GM10248 (cell line): ENCODE measurements at regions not wholly inside any gene's neighbourhood (a gene's known extent, or its start where the extent isn't known, plus 50 kb on each side); places are given as distances from the start of the nearest gene placed in this dataset.

Experiments used
- CTCF ChIA-PET: fragments of 300-600 bp; sonication (Branson Sonifier 250); formaldehyde crosslinking; extraction: SDS; loops from one replicate; lab custom pipeline; 2021; ENCODE audit warnings: antibody characterized with exemption; lab: Yijun Ruan, JAX
- POLR2A ChIA-PET: fragments of 350-650 bp; sonication (Branson Sonifier 250); formaldehyde crosslinking; extraction: SDS; loops from one replicate; lab custom pipeline; 2020; ENCODE audit warnings: antibody characterized with exemption; lab: Yijun Ruan, JAX
- DNase-seq: peaks from one replicate; pipeline ENCODE4 v3.0.0; 2012; ENCODE audit errors: extremely low spot score
- CTCF ChIP-seq: IDR thresholded peaks from 2 replicates; pipeline ENCODE4 v1.5.1; 2012; ENCODE audit warnings: mild to moderate bottlenecking, low read depth; ENCODE audit errors: extremely low read depth, missing control alignments, control extremely low read depth

GRCh38 chr21:16777041-16777720 lies 735.7 kb upstream of the CXADR start:
- no peak for TF ChIP-seq CTCF
- POLR2A ChIA-PET, result no interaction called here
- no peak for DNase-seq
- CTCF ChIA-PET, result interaction anchor here (1.9 kb wide), 1 partner anchor 10 kb away, joined by 5 read pairs; no protein-coding TSS in a partner anchor

DNA sequence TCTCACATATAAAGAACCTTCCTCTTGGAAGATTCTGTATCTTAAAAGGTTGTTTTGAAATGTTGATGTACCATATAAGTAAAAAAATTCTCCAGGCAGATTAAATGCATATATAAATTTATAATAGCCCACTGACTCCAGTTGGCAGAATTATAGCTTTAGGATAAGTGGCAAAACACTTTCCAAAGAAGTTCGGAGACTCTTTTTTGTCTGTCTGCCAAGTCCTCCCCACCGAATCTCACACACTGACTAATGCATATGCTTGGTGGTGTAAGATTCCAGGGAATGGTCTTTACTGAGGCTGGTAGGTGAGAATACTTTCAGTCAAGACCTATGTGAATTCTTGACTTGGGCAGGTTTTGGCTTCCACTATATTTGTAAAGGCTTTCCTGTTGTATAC lies 724.3 kb upstream of the CXADR start:
- no peak for TF ChIP-seq CTCF
- no peak for DNase-seq
- POLR2A ChIA-PET, result no interaction called here
- CTCF ChIA-PET, result no interaction called here

DNA sequence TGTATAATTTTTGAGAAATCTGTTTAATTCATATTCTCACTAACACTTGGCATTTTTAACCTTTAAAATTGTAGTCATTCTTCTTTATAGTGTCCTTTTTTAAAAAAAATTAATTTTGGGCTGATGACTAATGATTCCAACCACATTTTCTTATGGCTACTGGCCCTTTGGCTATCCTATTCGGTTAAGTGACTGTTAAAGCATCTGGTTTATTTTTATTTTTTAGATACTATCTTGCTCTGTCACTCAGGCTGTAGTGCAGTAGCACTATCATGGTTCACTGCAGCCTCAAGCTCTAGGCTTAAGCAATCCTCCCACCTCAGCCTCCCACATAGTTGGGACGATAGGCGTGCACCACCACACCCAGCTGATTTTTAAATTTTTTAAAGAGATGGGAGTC lies 723.2 kb upstream of the CXADR start:
- POLR2A ChIA-PET, result no interaction called here
- TF ChIP-seq CTCF, result no peak
- DNase-seq, result no peak
- CTCF ChIA-PET, result no interaction called here

DNA sequence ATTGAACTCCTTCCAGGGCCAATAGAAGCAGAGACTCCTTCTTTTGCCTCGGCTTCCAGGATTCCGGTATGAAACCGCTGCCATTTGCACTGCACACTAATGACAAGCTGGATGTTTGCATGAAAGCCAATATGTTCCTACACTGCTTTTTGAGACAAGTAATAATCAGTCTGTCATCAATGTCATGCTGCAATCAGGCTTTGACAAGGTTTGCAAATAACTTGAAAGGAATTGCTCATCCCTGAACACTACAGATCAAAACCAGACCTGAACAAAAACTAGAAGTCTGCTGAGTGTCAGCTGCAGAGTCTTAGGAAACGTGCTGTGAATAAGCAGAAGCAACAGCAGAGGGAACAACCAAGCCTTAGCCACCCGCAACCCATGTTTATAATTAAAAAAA lies 720.7 kb upstream of the CXADR start:
- DNase-seq, result no peak
- no peak for TF ChIP-seq CTCF
- CTCF ChIA-PET, result interaction anchor here (1.4 to 1.5 kb wide), 2 partner anchors 9 to 10 kb away, joined by 3 to 6 read pairs; no protein-coding TSS in a partner anchor
- POLR2A ChIA-PET, result no interaction called here

DNA sequence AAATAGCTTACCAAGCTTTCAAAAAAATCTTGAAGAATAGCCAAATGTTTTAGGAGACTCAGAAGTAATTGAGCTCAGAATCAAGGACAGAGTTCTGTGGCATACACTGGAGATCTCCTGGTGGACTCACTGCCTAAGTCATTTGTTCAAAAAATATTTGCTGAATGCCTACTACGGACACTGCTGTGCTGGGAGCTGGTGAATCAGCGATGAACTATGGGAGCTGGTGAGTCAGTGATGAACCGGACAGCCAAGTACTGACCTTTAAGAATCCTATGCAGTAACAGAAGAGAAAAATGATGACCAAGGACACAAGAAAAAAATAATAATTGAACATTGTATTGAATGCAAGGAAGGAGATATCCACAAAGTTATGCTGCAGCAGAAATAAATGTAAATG lies 717.9 kb upstream of the CXADR start:
- POLR2A ChIA-PET, result no interaction called here
- no peak for DNase-seq
- CTCF ChIA-PET, result no interaction called here
- no peak for TF ChIP-seq CTCF

GRCh38 chr21:16796776-16797175 lies 716.1 kb upstream of the CXADR start:
- DNase-seq, result no peak
- POLR2A ChIA-PET, result no interaction called here
- CTCF ChIA-PET, result no interaction called here
- TF ChIP-seq CTCF, result no peak
